ENCODE measurements at regions not wholly inside any gene's neighbourhood (a gene's known extent, or its start where the extent isn't known, plus 50 kb on each side); places are given as distances from the start of the nearest gene placed in this dataset.

- H3F3A ChIP-seq (ENCODE audit: insufficient read depth): no peaks in the 10 kb centered on the region
- no peaks in the 10 kb centered on the region for H3K36me3 ChIP-seq (ENCODE audit: low read depth)
- H3K4me1 ChIP-seq (ENCODE audit: insufficient read depth): no peaks in the 10 kb centered on the region
- in situ Hi-C loops (cut with MboI): loop anchor here (25.0 kb wide), 1 partner anchor 224 kb away; no protein-coding TSS in a partner anchor
- H4K20me1 ChIP-seq (ENCODE audit: insufficient read depth): no peaks in the 10 kb centered on the region
- WGBS, 2 experiments (ENCODE audit: low coverage in 1 of 2, low lambda C conversion rate in 2 of 2, missing lambda C conversion rate in 2 of 2): 43 to 48% methylated on average over 2 of the region's 2 CpGs
- no peak overlapping the region for H3K4me3 ChIP-seq
- no peaks in the 10 kb centered on the region for H3K79me2 ChIP-seq (ENCODE audit: insufficient read depth)
- no peak overlapping the region for H3K9ac ChIP-seq
- H3K9me3 ChIP-seq (ENCODE audit: low read depth): no peaks in the 10 kb centered on the region
- DNase-seq: no peak
- H2AFZ ChIP-seq: no peak overlapping the region
- no peaks in the 10 kb centered on the region for H3K27me3 ChIP-seq (replicated peaks; ENCODE audit: insufficient read depth)
- TF ChIP-seq EZH2 (IDR thresholded peaks at IDR 0.05; ENCODE audit: insufficient read depth, poor library complexity, severe bottlenecking): no peak
- TF ChIP-seq EZH2phosphoT487 (IDR thresholded peaks at IDR 0.05; ENCODE audit: insufficient read depth, low read depth): no peak
- H3K4me2 ChIP-seq (ENCODE audit: unreplicated experiment): no peak overlapping the region
- H3K9me2 ChIP-seq (ENCODE audit: insufficient read depth): no peaks in the 10 kb centered on the region
- no peak overlapping the region for H3K27ac ChIP-seq
Measured at GRCh38 chrX:38985945-38986344, 184.7 kb downstream of the MID1IP1 start.

- H3K27me3 ChIP-seq (replicated peaks; ENCODE audit: insufficient read depth): no peaks in the 10 kb centered on the region
- no peaks in the 10 kb centered on the region for H4K20me1 ChIP-seq (ENCODE audit: insufficient read depth)
- in situ Hi-C loops (cut with MboI): loop anchor here (25.0 kb wide), 1 partner anchor 224 kb away; no protein-coding TSS in a partner anchor
- no peaks in the 10 kb centered on the region for H3K9me2 ChIP-seq (ENCODE audit: insufficient read depth)
- no peak for TF ChIP-seq EZH2 (IDR thresholded peaks at IDR 0.05; ENCODE audit: insufficient read depth, poor library complexity, severe bottlenecking)
- no peak overlapping the region for H3K4me2 ChIP-seq (ENCODE audit: unreplicated experiment)
- no peaks in the 10 kb centered on the region for H3K4me1 ChIP-seq (ENCODE audit: insufficient read depth)
- no peak overlapping the region for H3K4me3 ChIP-seq
- no peak overlapping the region for H2AFZ ChIP-seq
- no peak overlapping the region for H3K27ac ChIP-seq
- no peaks in the 10 kb centered on the region for H3F3A ChIP-seq (ENCODE audit: insufficient read depth)
- no peak for DNase-seq
- no peak overlapping the region for H3K9ac ChIP-seq
- WGBS, 2 experiments (ENCODE audit: low coverage in 1 of 2, low lambda C conversion rate in 2 of 2, missing lambda C conversion rate in 2 of 2): 96 to 100% methylated on average over 3 of the region's 3 CpGs
- no peaks in the 10 kb centered on the region for H3K79me2 ChIP-seq (ENCODE audit: insufficient read depth)
- no peaks in the 10 kb centered on the region for H3K36me3 ChIP-seq (ENCODE audit: low read depth)
- H3K9me3 ChIP-seq (ENCODE audit: low read depth): no peaks in the 10 kb centered on the region
Measured at GRCh38 chrX:38986586-38986985, 185.3 kb downstream of the MID1IP1 start.

GRCh38 chrX:38987198-38987651 lies 186.0 kb downstream of the MID1IP1 start:
- no peaks in the 10 kb centered on the region for H3K9me3 ChIP-seq (ENCODE audit: low read depth)
- in situ Hi-C loops (cut with MboI): loop anchor here (25.0 kb wide), 1 partner anchor 225 kb away; no protein-coding TSS in a partner anchor
- no peaks in the 10 kb centered on the region for H3K79me2 ChIP-seq (ENCODE audit: insufficient read depth)
- no peaks in the 10 kb centered on the region for H3K27me3 ChIP-seq (replicated peaks; ENCODE audit: insufficient read depth)
- no peak overlapping the region for H3K27ac ChIP-seq
- H3K4me3 ChIP-seq: no peak overlapping the region
- H3F3A ChIP-seq (ENCODE audit: insufficient read depth): no peaks in the 10 kb centered on the region
- TF ChIP-seq EZH2phosphoT487 (IDR thresholded peaks at IDR 0.05; ENCODE audit: insufficient read depth, low read depth) (no peak), EZH2 (IDR thresholded peaks at IDR 0.05; ENCODE audit: insufficient read depth, poor library complexity, severe bottlenecking) (no peak)
- no peak overlapping the region for H2AFZ ChIP-seq
- no peak overlapping the region for H3K9ac ChIP-seq
- no peak overlapping the region for H3K4me2 ChIP-seq (ENCODE audit: unreplicated experiment)
- no peaks in the 10 kb centered on the region for H3K4me1 ChIP-seq (ENCODE audit: insufficient read depth)
- no peaks in the 10 kb centered on the region for H3K36me3 ChIP-seq (ENCODE audit: low read depth)
- no peak for DNase-seq
- no peaks in the 10 kb centered on the region for H3K9me2 ChIP-seq (ENCODE audit: insufficient read depth)
- H4K20me1 ChIP-seq (ENCODE audit: insufficient read depth): no peaks in the 10 kb centered on the region
- 71 to 76% methylated on average over 4 of the region's 4 CpGs for WGBS, 2 experiments (ENCODE audit: low coverage in 1 of 2, low lambda C conversion rate in 2 of 2, missing lambda C conversion rate in 2 of 2)

- WGBS, 2 experiments (ENCODE audit: low coverage in 1 of 2, low lambda C conversion rate in 2 of 2, missing lambda C conversion rate in 2 of 2): 79 to 93% methylated on average over 2 of the region's 2 CpGs
- no peaks in the 10 kb centered on the region for H3K9me2 ChIP-seq (ENCODE audit: insufficient read depth)
- TF ChIP-seq EZH2phosphoT487 (IDR thresholded peaks at IDR 0.05; ENCODE audit: insufficient read depth, low read depth): no peak
- no peak for TF ChIP-seq EZH2 (IDR thresholded peaks at IDR 0.05; ENCODE audit: insufficient read depth, poor library complexity, severe bottlenecking)
- H4K20me1 ChIP-seq (ENCODE audit: insufficient read depth): no peaks in the 10 kb centered on the region
- no peaks in the 10 kb centered on the region for H3K4me1 ChIP-seq (ENCODE audit: insufficient read depth)
- no peak overlapping the region for H2AFZ ChIP-seq
- H3F3A ChIP-seq (ENCODE audit: insufficient read depth): no peaks in the 10 kb centered on the region
- H3K9me3 ChIP-seq (ENCODE audit: low read depth): no peaks in the 10 kb centered on the region
- in situ Hi-C loops (cut with MboI): loop anchor here (25.0 kb wide), 1 partner anchor 226 kb away; no protein-coding TSS in a partner anchor
- no peak overlapping the region for H3K4me3 ChIP-seq
- no peak overlapping the region for H3K9ac ChIP-seq
- no peaks in the 10 kb centered on the region for H3K79me2 ChIP-seq (ENCODE audit: insufficient read depth)
- no peaks in the 10 kb centered on the region for H3K36me3 ChIP-seq (ENCODE audit: low read depth)
- DNase-seq: no peak
- H3K27ac ChIP-seq: no peak overlapping the region
- no peak overlapping the region for H3K4me2 ChIP-seq (ENCODE audit: unreplicated experiment)
- no peaks in the 10 kb centered on the region for H3K27me3 ChIP-seq (replicated peaks; ENCODE audit: insufficient read depth)
Measured at GRCh38 chrX:38988301-38988700, 187.0 kb downstream of the MID1IP1 start.

GRCh38 chrX:38989076-38989475 lies 187.8 kb downstream of the MID1IP1 start:
- Histone ChIP-seq H3K4me1 (ENCODE audit: insufficient read depth) (no peaks in the 10 kb centered on the region), H3K36me3 (ENCODE audit: low read depth) (no peaks in the 10 kb centered on the region), H3K27ac (no peak overlapping the region), H3K27me3 (replicated peaks; ENCODE audit: insufficient read depth) (no peaks in the 10 kb centered on the region), H3K4me2 (ENCODE audit: unreplicated experiment) (no peak overlapping the region), H3K9me2 (ENCODE audit: insufficient read depth) (no peaks in the 10 kb centered on the region), H3K79me2 (ENCODE audit: insufficient read depth) (no peaks in the 10 kb centered on the region), H3K9ac (no peak overlapping the region), H3F3A (ENCODE audit: insufficient read depth) (no peaks in the 10 kb centered on the region), H4K20me1 (ENCODE audit: insufficient read depth) (no peaks in the 10 kb centered on the region), H3K9me3 (ENCODE audit: low read depth) (no peaks in the 10 kb centered on the region), H3K4me3 (no peak overlapping the region), H2AFZ (no peak overlapping the region)
- WGBS, 2 experiments (ENCODE audit: low coverage in 1 of 2, low lambda C conversion rate in 2 of 2, missing lambda C conversion rate in 2 of 2): 5 to 14% methylated on average over 1 of the region's 1 CpG
- no peak for TF ChIP-seq EZH2 (IDR thresholded peaks at IDR 0.05; ENCODE audit: insufficient read depth, poor library complexity, severe bottlenecking)
- TF ChIP-seq EZH2phosphoT487 (IDR thresholded peaks at IDR 0.05; ENCODE audit: insufficient read depth, low read depth): no peak
- DNase-seq: no peak
- in situ Hi-C loops (cut with MboI): loop anchor here (25.0 kb wide), 1 partner anchor 227 kb away; no protein-coding TSS in a partner anchor
